ENCODE measurements at regions not wholly inside any gene's neighbourhood (a gene's known extent, or its start where the extent isn't known, plus 50 kb on each side); places are given as distances from the start of the nearest gene placed in this dataset.

- no peak for TF ChIP-seq SAP30 (IDR thresholded peaks at IDR 0.05; ENCODE audit: borderline replicate concordance, insufficient read depth, low read depth, low read length, poor library complexity, severe bottlenecking)
- no peak for TF ChIP-seq SMC3 (conservative IDR thresholded peaks at IDR 0.05; ENCODE audit: insufficient read depth, low read depth, low read length)
- no peak for TF ChIP-seq CHD2 (IDR thresholded peaks at IDR 0.05; ENCODE audit: low read depth, low read length)
Observed at GRCh38 chr4:155487210-155487609, 110.4 kb upstream of the MAP9 start (continued).

GRCh38 chr4:155481150-155481549, 104.4 kb upstream of the MAP9 start:
- POLR2A ChIA-PET = no interaction called here
- whole genome bisulfite sequencing (ENCODE audit: insufficient coverage, low coverage, missing lambda C conversion rate) = 3% methylated on average over 4 of the region's 4 CpGs
- no peak overlapping the region for H3K9ac ChIP-seq (ENCODE audit: insufficient read depth in 1 of 2, low read depth in 2 of 2, low read length in 2 of 2)
- FAIRE-seq = no peak
- no peaks in the 10 kb centered on the region for H3K27me3 ChIP-seq (ENCODE audit: control insufficient read depth in 2 of 2, insufficient read depth in 2 of 2, low read length in 2 of 2)
- DNase-seq (ENCODE audit: extremely low read depth in 1 of 4, low spot score in 3 of 4) = no peak
- H2AFZ ChIP-seq (ENCODE audit: low read depth, low read length) = no peak overlapping the region
- no peak overlapping the region for H3K27ac ChIP-seq (ENCODE audit: extremely low read depth, low read depth, low read length)
- no peaks in the 10 kb centered on the region for H4K20me1 ChIP-seq (replicated peaks; ENCODE audit: control insufficient read depth, insufficient read depth, low read length)
- H3K4me1 ChIP-seq (replicated peaks in 1 of 2; ENCODE audit: control insufficient read depth in 2 of 2, insufficient read depth in 2 of 2, low read length in 2 of 2) = no peaks in the 10 kb centered on the region
- in situ Hi-C loops (cut with MboI) (no loop called here), intact Hi-C loops (cut with micrococcal nuclease) (no loop called here)
- H3K79me2 ChIP-seq (ENCODE audit: control insufficient read depth, insufficient read depth, low read length) = no peaks in the 10 kb centered on the region
- H3K9me1 ChIP-seq (ENCODE audit: control insufficient read depth, insufficient read depth, low read length) = no peaks in the 10 kb centered on the region
- CTCF ChIA-PET (ENCODE audit: low intra/inter-chr PET ratio) = no interaction called here
- H3K36me3 ChIP-seq (ENCODE audit: control insufficient read depth, insufficient read depth, low read length) = no peaks in the 10 kb centered on the region
- no TSS peak for BruUV-seq (replicated peaks)
- no peak overlapping the region for H3K4me3 ChIP-seq
- H3K4me2 ChIP-seq (ENCODE audit: insufficient read depth, low read length) = no peak overlapping the region
- ATAC-seq = no peak
- H3K9me3 ChIP-seq (replicated peaks; ENCODE audit: control insufficient read depth, insufficient read depth, low read depth, low read length) = no peaks in the 10 kb centered on the region
- TF ChIP-seq MNT (conservative IDR thresholded peaks at IDR 0.05) (no peak), ID3 (CRISPR knock-in tag; IDR thresholded peaks at IDR 0.05) (no peak), ID3 (tag; IDR thresholded peaks at IDR 0.05) (no peak), ZBTB9 (CRISPR knock-in tag; IDR thresholded peaks at IDR 0.05) (no peak), ZNF197 (CRISPR knock-in tag; IDR thresholded peaks at IDR 0.05; ENCODE audit: low read depth) (no peak), ATF1 (CRISPR knock-in tag; IDR thresholded peaks at IDR 0.05) (no peak), ATF1 (tag; IDR thresholded peaks at IDR 0.05) (no peak), CC2D1A (IDR thresholded peaks at IDR 0.05) (no peak), SIN3B (IDR thresholded peaks at IDR 0.05; ENCODE audit: low read depth) (no peak), ZFP36 (IDR thresholded peaks at IDR 0.05; ENCODE audit: low read depth, low read length, partially characterized antibody) (no peak), UBTF (IDR thresholded peaks at IDR 0.05; ENCODE audit: borderline replicate concordance in 1 of 2, low read depth in 2 of 2, low read length in 2 of 2) (no peak), MLX (CRISPR knock-in tag; conservative IDR thresholded peaks at IDR 0.05) (no peak), KLF1 (tag; IDR thresholded peaks at IDR 0.05) (no peak)

Measured in K562 (cell line).